ENCODE measurements at regions not wholly inside any gene's neighbourhood (a gene's known extent, or its start where the extent isn't known, plus 50 kb on each side); places are given as distances from the start of the nearest gene placed in this dataset.

DNA sequence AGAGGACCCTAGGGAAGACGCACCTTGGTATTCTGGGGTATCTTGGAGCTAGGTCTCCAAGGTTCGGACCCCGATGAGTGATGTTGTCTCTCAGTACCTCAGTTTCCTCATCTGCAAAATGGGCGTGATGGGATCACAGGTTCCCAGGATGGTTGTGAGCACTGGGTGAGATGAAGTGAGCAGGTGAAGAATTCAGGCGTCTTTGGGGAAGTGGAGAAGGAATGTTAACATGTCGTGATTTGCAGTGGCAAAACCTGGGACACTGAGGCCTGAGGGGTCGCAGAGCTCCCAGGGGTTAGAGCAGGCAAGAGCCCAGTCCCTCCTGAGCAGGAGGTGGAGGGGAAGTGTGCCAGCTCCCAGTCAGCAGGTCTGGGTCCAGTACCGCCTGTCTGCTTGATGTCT, 215.1 kb upstream of the GSE1 start:
- DNase-seq (ENCODE audit: low read depth in 2 of 2, low spot score in 1 of 2): no peak

- DNase-seq (ENCODE audit: low read depth in 2 of 2, low spot score in 1 of 2): no peak
These were observed 214.2 kb upstream of the GSE1 start for GRCh38 chr16:85398688-85399582.

DNA sequence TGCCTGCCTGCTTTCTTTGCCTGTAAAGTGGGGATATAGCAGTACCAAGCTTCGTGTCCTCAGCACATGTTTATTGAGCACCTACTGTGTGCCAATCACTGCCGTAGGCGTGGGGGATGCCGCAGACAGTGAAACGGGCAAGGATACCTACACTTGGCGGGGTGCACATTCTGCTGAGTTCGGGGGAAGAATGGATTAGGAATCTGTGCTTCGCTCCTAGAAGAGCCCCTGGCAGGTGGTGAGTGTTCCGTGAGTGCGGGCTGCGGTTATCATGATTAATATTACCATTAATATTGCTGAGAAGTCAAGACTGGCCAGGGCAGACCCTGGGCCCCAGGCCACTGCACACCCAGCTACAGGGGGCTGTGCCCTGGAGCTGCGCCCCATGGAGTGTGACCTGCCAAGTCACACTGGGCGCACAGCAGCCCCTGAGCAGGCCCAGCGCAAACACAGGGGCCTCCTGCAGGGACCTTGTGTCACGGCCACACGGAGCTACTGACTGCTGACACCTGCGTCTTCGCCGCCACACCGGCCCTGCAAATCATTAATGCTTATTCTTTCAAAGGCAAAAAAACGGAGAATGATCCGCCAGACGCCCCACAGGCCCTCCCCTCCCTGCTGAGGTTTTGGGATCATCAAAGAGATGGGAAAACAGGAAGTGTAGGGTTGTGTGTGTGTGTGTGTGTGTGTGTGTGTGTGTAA, 213.4 kb upstream of the GSE1 start:
- DNase-seq (ENCODE audit: low read depth in 2 of 2, low spot score in 1 of 2): no peak

DNA sequence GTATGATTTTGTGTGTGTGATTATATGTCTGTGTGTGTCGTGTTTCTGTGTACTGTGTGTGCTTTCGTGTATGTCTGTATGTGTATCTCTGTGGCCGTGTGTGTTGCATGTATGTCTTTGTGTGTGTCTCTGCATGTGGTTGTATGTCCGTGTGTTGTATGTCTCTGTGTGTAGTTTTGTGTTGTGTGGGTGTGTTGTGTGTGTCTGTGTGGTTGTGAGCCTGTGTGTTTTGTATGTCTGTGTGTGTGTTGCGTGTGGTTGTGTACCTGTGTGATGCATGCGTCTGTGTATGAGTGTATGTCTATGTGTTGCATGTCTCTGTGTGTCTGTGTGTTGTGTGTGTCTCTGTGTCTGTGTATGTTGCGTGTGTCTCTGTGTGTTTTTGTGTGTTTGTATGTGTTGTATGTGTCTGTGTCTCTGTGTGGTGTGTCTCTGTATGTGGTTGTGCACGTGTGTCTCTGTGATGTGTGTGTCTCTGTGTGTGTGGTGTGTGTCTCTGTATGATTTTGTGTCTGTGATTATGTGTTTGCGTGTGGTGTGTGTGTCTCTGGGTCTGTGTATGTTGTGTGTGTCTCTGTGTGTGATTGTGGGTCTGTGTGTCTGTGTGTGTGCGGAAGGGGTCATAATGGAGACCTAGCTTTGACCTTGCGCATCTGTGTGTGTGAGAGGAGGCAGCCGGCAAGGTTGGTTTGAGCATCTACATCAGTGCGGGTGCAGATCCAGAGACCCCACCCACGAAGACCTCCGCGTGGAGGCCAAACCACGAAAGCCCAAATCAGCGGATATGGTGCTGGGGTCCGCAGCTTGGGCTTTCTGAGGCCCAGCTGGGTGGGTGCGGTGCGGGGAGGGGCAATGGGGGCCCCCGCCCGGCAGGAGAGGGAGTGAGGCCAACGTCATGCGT, 212.6 kb upstream of the GSE1 start:
- no peak for DNase-seq (ENCODE audit: low read depth in 2 of 2, low spot score in 1 of 2)

GRCh38 chr16:85401370-85401916, 211.7 kb upstream of the GSE1 start:
- no peak for DNase-seq (ENCODE audit: low read depth in 2 of 2, low spot score in 1 of 2)

DNA sequence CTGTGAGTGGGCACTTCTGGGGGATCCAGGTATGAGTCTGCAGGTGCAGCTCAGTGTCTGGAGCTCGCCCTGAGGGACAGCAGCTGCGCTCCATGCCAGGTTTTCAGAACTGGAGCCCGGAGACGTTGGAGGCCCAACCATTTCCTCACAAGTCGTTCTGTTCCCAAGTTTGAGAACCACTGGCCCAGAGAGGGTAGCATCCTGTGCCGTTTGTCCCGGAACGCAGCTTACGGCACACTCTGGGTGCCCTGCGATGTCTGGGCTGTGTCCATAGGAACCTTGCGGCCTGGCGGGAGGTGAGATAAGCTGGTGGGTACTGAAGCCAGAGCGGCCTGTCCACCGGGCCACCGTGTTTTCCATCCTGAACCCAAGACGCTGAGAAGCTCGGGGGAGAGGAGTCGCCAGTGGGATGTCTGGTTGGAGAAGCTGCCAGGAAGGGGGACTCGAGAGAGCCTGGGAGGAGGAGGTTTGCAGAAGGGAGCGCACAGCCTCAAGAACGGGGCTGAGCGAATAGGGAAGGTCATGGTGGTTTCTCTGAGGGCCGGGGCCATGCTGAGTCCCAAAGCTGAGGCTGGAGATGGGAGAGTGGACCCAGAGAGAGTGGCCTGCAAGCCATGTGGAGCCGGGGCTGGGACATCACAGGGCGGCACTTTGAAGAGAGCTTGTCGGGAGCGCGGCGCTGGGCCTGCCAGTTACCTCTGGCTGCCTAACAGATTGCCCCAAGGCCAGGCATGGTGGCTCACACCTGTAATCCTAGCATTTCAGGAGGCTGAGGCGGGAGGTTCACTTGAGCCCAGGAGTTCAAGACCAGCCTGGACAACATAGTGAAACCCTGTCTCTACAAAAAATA, 211.0 kb upstream of the GSE1 start:
- no peak for DNase-seq (ENCODE audit: low read depth in 2 of 2, low spot score in 1 of 2)

DNA sequence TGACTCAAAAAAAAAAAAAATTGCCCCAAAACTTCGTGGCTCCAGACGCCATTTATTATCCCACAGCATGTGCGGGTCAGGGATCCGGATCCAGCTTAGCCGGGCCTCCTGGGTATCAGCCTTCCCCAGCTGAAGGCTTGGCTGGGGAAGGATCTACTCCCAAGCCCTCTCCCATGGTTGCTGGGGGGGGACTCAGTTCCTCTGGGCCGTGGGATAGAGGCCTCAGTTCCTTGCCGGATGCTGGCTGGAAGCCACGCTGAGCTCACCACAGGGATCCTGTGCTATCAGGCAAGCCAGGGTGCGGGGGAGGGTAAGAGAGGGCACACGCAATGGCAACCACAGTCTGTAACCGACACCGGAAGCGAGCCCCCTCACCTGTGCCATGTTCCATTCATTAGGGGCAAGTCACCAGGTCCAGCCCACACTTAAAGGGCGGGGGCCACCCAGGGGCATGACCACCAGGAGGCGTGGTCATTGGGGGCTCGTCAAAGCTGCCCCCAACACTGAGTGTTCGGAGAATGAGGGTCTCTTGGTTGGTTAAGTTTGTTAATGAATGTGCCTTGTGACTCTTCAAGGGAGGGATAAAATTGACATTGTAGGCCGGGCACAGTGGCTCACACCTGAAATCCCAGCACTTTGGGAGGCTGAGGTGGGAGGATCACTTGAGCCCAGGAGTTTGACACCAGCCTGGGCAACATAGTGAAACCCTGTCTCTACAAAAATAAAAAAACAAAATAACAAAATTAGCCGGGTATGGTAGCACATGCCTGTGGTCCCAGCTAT, 210.0 kb upstream of the GSE1 start:
- no peak for DNase-seq (ENCODE audit: low read depth in 2 of 2, low spot score in 1 of 2)

DNA sequence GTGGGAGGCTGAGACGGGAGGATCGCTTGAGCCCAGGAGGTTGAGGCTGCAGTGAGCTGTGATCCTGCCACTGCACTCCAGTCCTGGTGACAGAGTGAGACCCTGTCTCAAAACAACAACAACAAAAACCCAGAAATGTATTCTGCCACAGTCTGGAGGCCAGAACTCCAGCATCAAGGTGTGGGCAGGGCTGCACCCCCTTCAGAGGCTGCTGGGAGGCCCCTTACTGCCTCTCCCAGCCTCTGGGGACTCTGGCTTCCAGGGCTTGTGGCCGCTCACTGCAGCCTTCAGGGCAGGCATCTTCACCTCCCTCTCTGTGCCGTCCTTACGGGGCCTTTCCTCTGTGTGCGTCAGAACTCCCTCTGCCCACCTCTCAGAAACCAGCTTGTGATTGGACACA, 209.4 kb upstream of the GSE1 start:
- DNase-seq (ENCODE audit: low read depth in 2 of 2, low spot score in 1 of 2): no peak

DNA sequence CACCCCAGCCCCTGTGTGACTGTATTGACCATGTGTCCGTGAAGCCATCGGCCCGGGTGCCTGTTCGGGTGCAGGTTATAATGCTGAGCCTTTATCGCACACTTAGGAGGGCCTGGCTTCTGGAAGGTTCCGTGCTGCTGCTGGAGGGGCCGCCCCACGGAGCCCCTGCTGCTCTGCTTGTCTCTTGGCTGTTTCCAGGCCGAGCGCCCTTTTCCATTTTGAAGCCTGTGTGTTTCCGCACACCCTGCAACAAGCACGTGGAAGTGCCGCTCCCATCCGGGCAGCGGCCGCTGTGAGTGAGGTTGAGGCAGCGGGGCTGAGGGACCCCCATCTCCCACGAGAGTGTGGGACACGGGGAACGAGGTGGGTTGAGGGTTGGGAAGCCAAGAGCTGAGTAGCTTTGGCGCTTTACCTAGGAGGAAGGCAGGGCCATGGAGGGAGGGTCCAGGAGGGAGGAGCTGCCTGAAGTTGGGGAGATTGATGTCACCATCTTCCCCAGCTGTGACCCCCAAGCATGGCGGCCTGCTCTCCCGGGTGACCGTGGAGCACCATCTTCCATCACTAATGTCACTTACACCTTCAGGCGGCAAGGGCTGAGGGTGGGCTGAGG, 200.1 kb upstream of the GSE1 start:
- DNase-seq (ENCODE audit: low read depth in 2 of 2, low spot score in 1 of 2): no peak

GRCh38 chr16:85413691-85414663, 199.1 kb upstream of the GSE1 start:
- DNase-seq (ENCODE audit: low read depth in 2 of 2, low spot score in 1 of 2): no peak

- no peak for DNase-seq (ENCODE audit: low read depth in 2 of 2, low spot score in 1 of 2)
These were observed 197.7 kb upstream of the GSE1 start for GRCh38 chr16:85415196-85416090.

- DNase-seq (ENCODE audit: low read depth in 2 of 2, low spot score in 1 of 2): peak in 1 of 2 donors; percentile 38
These were observed 196.7 kb upstream of the GSE1 start for GRCh38 chr16:85416228-85417109.

DNA sequence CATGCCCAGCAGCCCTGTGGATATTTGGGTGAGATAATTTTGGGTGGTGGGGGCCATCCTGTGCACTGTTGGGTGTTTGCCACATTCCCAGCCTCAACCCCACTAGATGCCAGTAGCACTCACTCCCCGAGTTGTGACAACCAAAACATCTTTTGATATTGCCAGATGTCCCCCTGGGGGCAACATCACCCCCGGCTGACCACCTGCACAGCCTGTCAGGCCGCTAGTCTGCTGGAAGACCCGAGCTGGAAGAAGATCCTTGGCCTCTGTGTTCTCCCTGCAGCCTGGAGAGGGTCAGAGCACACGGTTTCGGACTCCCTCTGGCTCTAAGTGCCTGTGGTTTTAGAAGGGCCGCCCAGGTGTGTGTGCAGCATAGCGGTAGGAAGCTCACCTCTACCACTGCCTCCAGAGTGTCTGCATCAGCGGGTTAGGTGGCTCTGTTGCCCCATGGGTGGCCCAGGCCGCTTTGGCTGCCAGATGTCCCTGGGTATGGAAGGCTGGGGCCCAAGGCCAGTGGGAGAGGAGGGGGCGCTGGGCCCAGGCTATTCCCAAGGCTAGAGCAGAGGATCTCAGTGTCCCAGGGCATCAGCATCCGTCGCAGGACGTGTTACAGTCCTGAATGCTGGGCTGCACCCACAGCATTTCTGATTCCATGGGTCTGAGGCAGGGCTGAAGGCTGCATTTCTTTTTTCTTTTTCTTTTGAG, 195.8 kb upstream of the GSE1 start:
- no peak for DNase-seq (ENCODE audit: low read depth in 2 of 2, low spot score in 1 of 2)

- DNase-seq (ENCODE audit: low read depth in 2 of 2, low spot score in 1 of 2): no peak
These were observed 194.1 kb upstream of the GSE1 start for GRCh38 chr16:85418978-85419491.
